GM12872 (cell line): ENCODE measurements at regions not wholly inside any gene's neighbourhood (a gene's known extent, or its start where the extent isn't known, plus 50 kb on each side); places are given as distances from the start of the nearest gene placed in this dataset.

Experiments
- TF ChIP-seq, protein P1 (sequence below): IDR thresholded peaks from 3 replicates; pipeline ENCODE4 v1.5.1; 2011; ENCODE audit warnings: low read depth, mild to moderate bottlenecking, low read length, moderate library complexity; ENCODE audit not compliant: insufficient read depth

DNA sequence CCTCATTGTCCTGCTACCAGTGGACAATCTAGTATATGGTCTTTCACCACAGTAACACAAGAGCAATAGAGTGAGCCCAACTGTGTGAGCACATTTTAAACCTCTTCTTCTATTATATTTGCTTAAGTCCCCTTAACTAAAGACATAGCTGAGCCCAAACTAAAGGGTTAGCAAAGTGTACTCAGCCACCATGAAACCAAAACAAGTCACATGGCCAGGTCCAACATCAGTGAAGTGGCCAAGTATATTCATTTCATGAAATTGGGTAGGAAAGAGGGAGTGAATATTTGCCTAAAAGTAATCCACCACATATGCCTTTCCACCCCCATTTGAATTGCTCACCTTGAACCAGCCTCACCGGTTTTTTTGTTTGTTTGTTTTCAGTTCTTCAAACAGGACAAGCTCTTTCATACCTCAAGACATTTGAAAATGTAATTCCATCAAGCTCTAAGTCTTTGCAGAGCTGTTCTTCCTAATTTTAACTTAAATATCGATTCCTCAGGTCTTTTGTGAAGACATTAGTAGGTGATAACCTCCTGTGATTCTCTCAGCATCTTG, 327.0 kb upstream of the SEMA6D start:
- TF ChIP-seq, protein P1, sequence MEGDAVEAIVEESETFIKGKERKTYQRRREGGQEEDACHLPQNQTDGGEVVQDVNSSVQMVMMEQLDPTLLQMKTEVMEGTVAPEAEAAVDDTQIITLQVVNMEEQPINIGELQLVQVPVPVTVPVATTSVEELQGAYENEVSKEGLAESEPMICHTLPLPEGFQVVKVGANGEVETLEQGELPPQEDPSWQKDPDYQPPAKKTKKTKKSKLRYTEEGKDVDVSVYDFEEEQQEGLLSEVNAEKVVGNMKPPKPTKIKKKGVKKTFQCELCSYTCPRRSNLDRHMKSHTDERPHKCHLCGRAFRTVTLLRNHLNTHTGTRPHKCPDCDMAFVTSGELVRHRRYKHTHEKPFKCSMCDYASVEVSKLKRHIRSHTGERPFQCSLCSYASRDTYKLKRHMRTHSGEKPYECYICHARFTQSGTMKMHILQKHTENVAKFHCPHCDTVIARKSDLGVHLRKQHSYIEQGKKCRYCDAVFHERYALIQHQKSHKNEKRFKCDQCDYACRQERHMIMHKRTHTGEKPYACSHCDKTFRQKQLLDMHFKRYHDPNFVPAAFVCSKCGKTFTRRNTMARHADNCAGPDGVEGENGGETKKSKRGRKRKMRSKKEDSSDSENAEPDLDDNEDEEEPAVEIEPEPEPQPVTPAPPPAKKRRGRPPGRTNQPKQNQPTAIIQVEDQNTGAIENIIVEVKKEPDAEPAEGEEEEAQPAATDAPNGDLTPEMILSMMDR: no peak

DNA sequence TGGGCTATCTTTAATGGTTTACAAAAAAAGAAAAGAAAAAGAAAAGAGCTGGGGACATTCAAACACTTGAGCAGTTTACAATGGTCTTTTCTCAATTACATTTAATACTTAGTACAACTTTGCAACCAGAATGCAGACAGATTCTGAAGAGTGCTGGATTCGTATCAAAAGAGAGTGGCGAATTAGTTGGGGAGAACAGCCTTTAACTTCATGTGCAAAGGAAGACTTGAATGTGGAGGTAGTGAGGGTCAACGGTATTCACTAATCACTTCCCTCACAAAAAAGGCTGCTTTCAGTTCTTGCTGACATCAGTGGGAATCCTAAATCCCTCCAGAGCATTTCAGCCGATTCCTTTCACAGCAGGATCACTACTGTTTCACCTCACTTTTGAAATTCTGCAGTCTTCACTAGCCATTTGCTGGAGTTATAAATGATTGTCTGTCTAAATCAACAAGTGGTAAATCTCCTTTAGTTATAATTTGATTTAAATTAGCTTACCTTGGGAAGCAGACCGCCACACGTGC, 323.0 kb upstream of the SEMA6D start:
- TF ChIP-seq, protein P1: no peak

DNA sequence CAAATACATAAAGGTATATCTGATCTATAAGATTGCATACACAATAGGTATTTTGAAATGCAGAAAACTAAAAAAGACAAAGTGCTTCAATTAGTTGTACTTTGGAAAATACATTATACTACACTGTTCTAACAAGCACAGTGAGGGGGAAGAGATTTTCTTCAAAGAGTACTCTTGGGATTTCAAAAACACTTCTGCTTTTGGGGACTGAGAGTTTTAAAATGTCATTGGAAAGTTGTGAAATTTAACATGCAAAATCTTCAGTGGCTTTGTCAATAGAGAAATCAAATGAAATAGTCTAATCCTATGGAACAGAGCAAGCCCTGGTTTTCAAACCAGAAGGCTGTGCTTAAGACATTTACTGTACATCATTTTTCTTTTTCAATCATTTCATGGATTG, 322.2 kb upstream of the SEMA6D start:
- TF ChIP-seq, protein P1: no peak

DNA sequence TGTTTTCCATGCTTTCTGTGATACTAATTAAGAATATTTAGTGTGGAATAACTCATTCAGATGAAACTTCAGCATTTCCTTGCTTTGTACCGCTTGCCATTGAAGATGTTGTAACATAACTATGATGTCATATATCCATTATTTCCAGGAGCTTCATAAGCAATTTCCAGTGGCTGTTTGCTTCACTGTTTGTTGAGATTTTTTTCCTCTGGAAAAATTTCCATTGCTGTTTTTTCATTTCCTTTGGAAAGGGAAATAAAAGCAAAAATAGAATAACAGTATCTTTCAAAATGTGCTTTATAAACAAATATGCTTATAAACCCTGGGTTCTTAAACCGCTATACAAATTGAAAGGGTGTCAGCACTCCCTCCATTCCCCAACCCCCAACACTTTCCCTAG, 319.6 kb upstream of the SEMA6D start:
- TF ChIP-seq, protein P1: no peak

DNA sequence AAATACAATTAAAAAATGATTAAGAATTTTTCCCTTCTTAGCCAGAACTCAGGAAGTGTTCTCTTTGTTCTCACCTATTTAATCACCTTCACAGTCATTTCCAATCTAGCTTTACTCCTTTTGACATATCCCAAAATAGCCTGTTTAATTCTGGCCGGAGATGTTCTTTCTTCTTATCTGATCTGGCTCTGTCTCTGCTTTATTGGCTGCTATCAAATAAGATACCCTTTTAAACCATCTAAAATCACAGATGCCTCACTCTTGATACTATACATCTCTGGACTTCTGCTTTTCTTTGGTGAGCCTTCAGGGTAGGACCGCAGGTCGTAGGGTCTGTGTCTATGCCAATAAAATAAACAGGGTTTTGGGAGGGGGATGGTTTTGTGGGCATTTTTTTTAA, 319.2 kb upstream of the SEMA6D start:
- TF ChIP-seq, protein P1: no peak

DNA sequence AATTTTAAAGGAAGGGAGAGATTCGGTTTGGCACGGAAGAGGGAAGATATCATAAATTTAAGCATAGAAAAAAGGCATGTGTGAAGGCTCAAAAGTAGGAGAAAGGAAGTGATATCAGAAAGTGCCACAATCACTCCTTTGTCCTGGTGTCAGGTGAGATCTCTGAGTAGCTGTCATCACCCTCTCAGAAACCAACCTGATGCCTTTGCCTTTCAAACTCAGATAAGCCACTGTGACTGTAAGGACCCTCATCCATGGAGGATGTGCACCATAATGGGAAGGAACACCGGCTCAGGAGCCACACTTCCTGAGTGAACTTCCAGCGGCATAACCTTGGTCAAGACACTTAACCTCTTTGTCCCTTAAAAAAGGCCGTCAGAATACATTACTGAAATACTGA, 318.7 kb upstream of the SEMA6D start:
- TF ChIP-seq, protein P1: no peak

DNA sequence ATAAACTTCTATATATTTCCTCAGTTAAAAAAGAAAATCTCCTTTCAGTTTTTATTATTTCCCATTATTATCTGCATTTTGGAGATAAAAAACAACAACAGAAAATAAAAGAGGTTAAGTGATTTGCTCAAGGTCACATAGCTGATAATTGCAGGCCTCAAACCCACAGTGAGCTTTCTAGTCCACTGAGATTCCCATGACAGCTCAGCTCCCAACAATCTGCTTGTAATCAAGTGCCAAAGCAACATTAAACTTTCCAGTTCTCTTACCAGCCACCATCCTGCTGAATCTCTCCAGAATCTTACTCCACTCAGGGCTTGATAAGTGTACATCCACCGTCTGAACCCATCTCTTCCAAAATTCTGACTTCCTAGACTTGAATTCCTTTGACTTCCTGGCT, 318.2 kb upstream of the SEMA6D start:
- TF ChIP-seq, protein P1: no peak

DNA sequence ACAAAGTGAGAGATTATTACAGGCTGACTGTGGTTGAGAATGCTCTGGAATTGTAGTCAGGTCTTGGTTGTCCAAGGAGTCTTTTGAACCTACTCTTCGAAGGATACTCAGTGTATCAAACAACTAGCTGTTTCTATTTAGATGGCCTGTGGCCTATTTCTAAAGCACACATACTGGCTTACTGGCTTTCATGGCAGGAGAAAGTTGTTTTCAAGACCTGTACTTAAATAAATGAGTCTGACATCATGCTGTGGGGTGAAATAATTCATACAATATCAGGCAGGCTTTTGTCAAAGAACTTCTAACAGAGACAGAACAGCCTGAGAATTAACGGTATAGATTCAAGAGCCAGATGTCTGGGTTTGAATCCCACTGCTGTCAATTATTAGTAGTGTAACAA, 316.7 kb upstream of the SEMA6D start:
- TF ChIP-seq, protein P1: no peak
